ENCODE measurements at regions not wholly inside any gene's neighbourhood (a gene's known extent, or its start where the extent isn't known, plus 50 kb on each side); places are given as distances from the start of the nearest gene placed in this dataset.

GRCh38 chr14:34198096-34198495, 247.2 kb upstream of the EGLN3 start:
- no peaks in the 10 kb centered on the region for H3K27me3 ChIP-seq
- no peak for FAIRE-seq
- 84 to 87% methylated on average over 4 of the region's 4 CpGs for WGBS, 2 donors

GRCh38 chr14:34195964-34196363, 245.1 kb upstream of the EGLN3 start:
- Histone ChIP-seq H3K4me3 (no peak overlapping the region), H3K36me3 (no peaks in the 10 kb centered on the region), H3K9me3 (no peaks in the 10 kb centered on the region), H3K4me1 (no peaks in the 10 kb centered on the region), H3K27me3 (no peaks in the 10 kb centered on the region), H3K27ac (no peak overlapping the region)
- TF ChIP-seq CTCF (IDR thresholded peaks at IDR 0.05) = no peak
- no peak for ATAC-seq
- intact Hi-C loops (cut with DNase I) = no loop called here
- no peak for FAIRE-seq
- DNase-seq = no peak

More at GRCh38 chr14:34198096-34198495, 247.2 kb upstream of the EGLN3 start:
- no peak for TF ChIP-seq CTCF (IDR thresholded peaks at IDR 0.05)
- DNase-seq (no peak), ATAC-seq (no peak)
- no peak overlapping the region for H3K4me3 ChIP-seq
- no peaks in the 10 kb centered on the region for H3K4me1 ChIP-seq
- H3K36me3 ChIP-seq = no peaks in the 10 kb centered on the region
- H3K9me3 ChIP-seq = no peaks in the 10 kb centered on the region
- no peak overlapping the region for H3K27ac ChIP-seq
- intact Hi-C loops (cut with DNase I) = no loop called here

- intact Hi-C loops (cut with DNase I) = no loop called here
- Histone ChIP-seq H3K4me1 (no peaks in the 10 kb centered on the region), H3K36me3 (no peaks in the 10 kb centered on the region), H3K27me3 (no peaks in the 10 kb centered on the region), H3K4me3 (no peak overlapping the region), H3K9me3 (no peaks in the 10 kb centered on the region), H3K27ac (no peak overlapping the region)
- TF ChIP-seq CTCF (IDR thresholded peaks at IDR 0.05) = no peak
- DNase-seq = no peak
- no peak for ATAC-seq
- WGBS, 2 donors = 47 to 59% methylated on average over 4 of the region's 4 CpGs
- FAIRE-seq = no peak
Observed at GRCh38 chr14:34190717-34191116, 239.8 kb upstream of the EGLN3 start.

GRCh38 chr14:34189866-34190265, 239.0 kb upstream of the EGLN3 start:
- Histone ChIP-seq H3K4me1 (no peaks in the 10 kb centered on the region), H3K36me3 (no peaks in the 10 kb centered on the region), H3K9me3 (no peaks in the 10 kb centered on the region), H3K27ac (no peak overlapping the region), H3K4me3 (no peak overlapping the region), H3K27me3 (no peaks in the 10 kb centered on the region)
- ATAC-seq (no peak), FAIRE-seq (no peak), DNase-seq (no peak)
- no peak for TF ChIP-seq CTCF (IDR thresholded peaks at IDR 0.05)
- 59 to 60% methylated on average over 3 of the region's 3 CpGs for WGBS, 2 donors
- intact Hi-C loops (cut with DNase I) = no loop called here

GRCh38 chr14:34187519-34188044, 236.7 kb upstream of the EGLN3 start:
- ATAC-seq = no peak

More at GRCh38 chr14:34187519-34188044, 236.7 kb upstream of the EGLN3 start:
- H3K4me1 ChIP-seq = no peaks in the 10 kb centered on the region
- FAIRE-seq = no peak
- no peaks in the 10 kb centered on the region for H3K9me3 ChIP-seq
- no peak overlapping the region for H3K27ac ChIP-seq
- H3K4me3 ChIP-seq = no peak overlapping the region
- no peaks in the 10 kb centered on the region for H3K36me3 ChIP-seq
- DNase-seq = no peak
- TF ChIP-seq CTCF (IDR thresholded peaks at IDR 0.05) = no peak
- intact Hi-C loops (cut with DNase I) = no loop called here
- WGBS, 2 donors = 89 to 94% methylated on average over 3 of the region's 3 CpGs
- H3K27me3 ChIP-seq = no peaks in the 10 kb centered on the region

Measured in pancreas (tissue), 10 donors.